HCT116 (cell line): ENCODE measurements at regions not wholly inside any gene's neighbourhood (a gene's known extent, or its start where the extent isn't known, plus 50 kb on each side); places are given as distances from the start of the nearest gene placed in this dataset.

ENCODE experiments used
- ATAC-seq: fragments of 200-7000 bp; cut with Tn5 transposase; 2 replicates; pipeline ENCODE4 v1.9.1; 2020; ENCODE audit warnings: mild to moderate bottlenecking, moderate library complexity
- BruUV-seq: library from RNA; stranded (reverse); fragments of 400-500 nt; replicated peaks from 2 replicates; lab custom pipeline; 2021; lab: Mats Ljungman, UMichigan
- CTCF ChIA-PET: fragments of 300-600 bp; sonication (Branson Sonifier 250); formaldehyde crosslinking; loops from one replicate; lab custom pipeline; 2021; ENCODE audit warnings: antibody characterized with exemption; lab: Charles Lee
- POLR2A ChIA-PET: fragments of 300-600, 350-600 bp; sonication (Branson Sonifier 250); formaldehyde crosslinking; loops from one replicate; lab custom pipeline; 2021; ENCODE audit warnings: antibody characterized with exemption; lab: Charles Lee
- RAD21 ChIA-PET, 2 experiments: fragments of 300-600 bp; sonication (Branson Sonifier 250); formaldehyde crosslinking; loops; one replicate each; lab custom pipeline; 2023; ENCODE audit warnings: low total read pairs in 2 of 2; ENCODE audit not compliant: uncharacterized antibody in 2 of 2, unreplicated experiment in 2 of 2, low non-redundant PET in 1 of 2; lab: Charles Lee
- DNase-seq: peaks from one replicate; pipeline ENCODE4 v3.0.0-alpha.2; 2010; ENCODE audit warnings: low read depth, low spot score
- H2AFZ ChIP-seq: fragments of 200-600 bp; shearing (Covaris generic), sonication (generic); 2 replicates; pipeline ENCODE4 v1.6.1; 2017; ENCODE audit warnings: low read depth, mixed run types, mixed read lengths, antibody characterized with exemption, low read length; ENCODE audit not compliant: poor library complexity, severe bottlenecking
- H3K27ac ChIP-seq: 2 replicates; pipeline ENCODE4 v1.5.1; 2012; ENCODE audit warnings: low read depth, low read length
- H3K27me3 ChIP-seq: fragments of 200-600 bp; sonication (generic); 2 replicates; pipeline ENCODE4 v1.6.1; 2016; ENCODE audit warnings: mixed run types, low read length, mixed read lengths; ENCODE audit not compliant: insufficient read depth
- H3K36me3 ChIP-seq, 2 experiments: fragments of 200-500 bp in 1 of 2; fragments of 200-600 bp in 1 of 2; sonication (Bioruptor generic) in 1 of 2; sonication (generic) in 1 of 2; 2 replicates each; pipeline versions ENCODE4 v1.5.1 to v1.6.1; 2014 to 2016; ENCODE audit warnings: low read length in 2 of 2, inconsistent platforms in 1 of 2, mixed read lengths in 1 of 2, mixed run types in 1 of 2; ENCODE audit not compliant: insufficient read depth in 2 of 2, control insufficient read depth in 1 of 2
- H3K4me1 ChIP-seq, 2 experiments: fragments of 200-600 bp in 1 of 2; sonication (generic) in 1 of 2; 2 replicates each; pipeline versions ENCODE4 v1.5.1 to v1.6.1; 2012 to 2017; ENCODE audit warnings: low read length in 2 of 2, inconsistent platforms in 1 of 2, mild to moderate bottlenecking in 1 of 2, mixed read lengths in 1 of 2, mixed run types in 1 of 2, moderate library complexity in 1 of 2; ENCODE audit not compliant: insufficient read depth in 2 of 2, control insufficient read depth in 1 of 2
- H3K4me2 ChIP-seq: fragments of 200-600 bp; sonication (generic); 2 replicates; pipeline ENCODE4 v1.6.1; 2017; ENCODE audit warnings: mixed run types, low read length, mixed read lengths
- H3K4me3 ChIP-seq, 2 experiments: fragments of 200-600 bp in 1 of 2; sonication (generic) in 1 of 2; replicated peaks in 1 of 2; 2 replicates each; pipeline ENCODE4 v1.5.1; 2011 to 2016; ENCODE audit warnings: low read length in 2 of 2, control low read depth in 1 of 2, low read depth in 1 of 2, mild to moderate bottlenecking in 1 of 2, mixed read lengths in 1 of 2, mixed run types in 1 of 2
- H3K79me2 ChIP-seq: fragments of 200-600 bp; sonication (generic); 2 replicates; pipeline ENCODE4 v1.6.1; 2017; ENCODE audit warnings: mild to moderate bottlenecking, mixed run types, low read length, moderate library complexity, mixed read lengths; ENCODE audit not compliant: insufficient read depth
- H3K9ac ChIP-seq: fragments of 200-600 bp; sonication (generic); 2 replicates; pipeline ENCODE4 v1.6.1; 2016; ENCODE audit warnings: low read length, mixed read lengths
- H3K9me2 ChIP-seq: fragments of 200-600 bp; sonication (generic), shearing (Covaris generic); 2 replicates; pipeline ENCODE4 v1.6.1; 2017; ENCODE audit warnings: mixed run types, mild to moderate bottlenecking, moderate library complexity; ENCODE audit not compliant: insufficient read depth
- H3K9me3 ChIP-seq, 2 experiments: fragments of 200-500 bp in 1 of 2; fragments of 200-600 bp in 1 of 2; sonication (Bioruptor generic) in 1 of 2; sonication (generic) in 1 of 2; 2 replicates each; pipeline ENCODE4 v1.6.1; 2014 to 2017; ENCODE audit warnings: low read length in 2 of 2, mixed read lengths in 2 of 2, inconsistent platforms in 1 of 2, low read depth in 1 of 2, mild to moderate bottlenecking in 1 of 2, mixed run types in 1 of 2, moderate library complexity in 1 of 2; ENCODE audit not compliant: control insufficient read depth in 1 of 2, insufficient read depth in 1 of 2
- H4K20me1 ChIP-seq: fragments of 200-600 bp; sonication (generic), shearing (Covaris generic); 2 replicates; pipeline ENCODE4 v1.6.1; 2017; ENCODE audit warnings: mixed run types, mild to moderate bottlenecking, moderate library complexity; ENCODE audit not compliant: insufficient read depth
- ATF3 ChIP-seq: IDR thresholded peaks from 2 replicates; pipeline ENCODE4 v1.6.1; 2012
- EGR1 ChIP-seq: IDR thresholded peaks from 2 replicates; pipeline ENCODE4 v1.6.1; 2012; ENCODE audit warnings: low read depth
- EZH2phosphoT487 ChIP-seq: fragments of 200-600 bp; IDR thresholded peaks from 2 replicates; pipeline ENCODE4 v1.6.1; 2018; ENCODE audit warnings: antibody characterized with exemption, borderline replicate concordance
- JUND ChIP-seq: IDR thresholded peaks from 2 replicates; pipeline ENCODE4 v1.6.1; 2012
- SIN3A ChIP-seq: IDR thresholded peaks from 2 replicates; pipeline ENCODE4 v1.6.1; 2012; ENCODE audit warnings: low read depth
- SP1 ChIP-seq: IDR thresholded peaks from 2 replicates; pipeline ENCODE4 v1.6.1; 2012; ENCODE audit warnings: low read depth
- TCF7L2 ChIP-seq: IDR thresholded peaks from 2 replicates; pipeline ENCODE4 v1.7.0; 2011; ENCODE audit warnings: borderline replicate concordance, inconsistent platforms; ENCODE audit not compliant: insufficient read depth, insufficient read length; ENCODE audit errors: extremely low read depth
- intact Hi-C: fragments of 100-400 bp; cut with micrococcal nuclease; formaldehyde crosslinking; loops from 2 replicates; pipeline ENCODE4 v1.10.0; 2022

GRCh38 chr5:143677403-143677802 is 134.6 kb upstream of the HMHB1 start:
- ChIA-PET POLR2A (no interaction called here), CTCF (no interaction called here), RAD21 (no interaction called here)
- no peaks in the 10 kb centered on the region for H3K9me2 ChIP-seq
- H3K4me1 ChIP-seq: peaks cover 0 to 5% of the 10 kb centered on the region in 2 experiments; a peak in 1 of 4 replicates
- ATAC-seq: no peak
- no peak overlapping the region for H3K4me3 ChIP-seq
- intact Hi-C loops: no loop called here
- H3K9me3 ChIP-seq: no peaks in the 10 kb centered on the region
- BruUV-seq: no TSS peak
- H3K4me2 ChIP-seq: no peak overlapping the region
- no peaks in the 10 kb centered on the region for H4K20me1 ChIP-seq
- H3K9ac ChIP-seq: no peak overlapping the region
- no peak for TF ChIP-seq TCF7L2
- TF ChIP-seq ATF3: no peak
- TF ChIP-seq EGR1: no peak
- H3K79me2 ChIP-seq: no peaks in the 10 kb centered on the region
- no peaks in the 10 kb centered on the region for H3K36me3 ChIP-seq
- H3K27me3 ChIP-seq: no peaks in the 10 kb centered on the region
- DNase-seq: no peak
- no peak overlapping the region for H2AFZ ChIP-seq
- H3K27ac ChIP-seq: no peak overlapping the region

DNA sequence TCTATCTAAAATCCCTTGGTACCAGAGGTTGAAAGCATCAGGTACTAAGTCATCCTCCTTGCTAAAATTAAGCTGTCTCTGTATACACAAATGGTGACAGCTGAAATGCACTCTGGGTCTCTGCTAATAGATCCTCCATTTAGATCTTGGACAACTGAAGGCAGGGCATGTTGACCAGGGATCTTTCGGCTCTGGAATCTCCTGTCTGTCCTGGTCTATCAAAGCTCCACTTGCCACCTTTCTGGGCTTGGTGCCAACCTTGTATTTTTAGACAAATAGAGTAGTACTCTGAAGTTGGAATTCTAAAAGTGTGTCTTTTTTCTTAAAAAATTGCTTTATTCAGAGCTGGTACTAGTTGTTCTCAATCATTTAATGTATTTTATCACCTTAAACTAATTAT is 135.2 kb upstream of the HMHB1 start:
- RAD21 ChIA-PET: no interaction called here
- H3K27me3 ChIP-seq: no peaks in the 10 kb centered on the region
- no peaks in the 10 kb centered on the region for H4K20me1 ChIP-seq
- no peak overlapping the region for H3K9ac ChIP-seq
- H2AFZ ChIP-seq: no peak overlapping the region
- no TSS peak for BruUV-seq
- no peaks in the 10 kb centered on the region for H3K9me3 ChIP-seq
- H3K4me1 ChIP-seq: peaks cover 0 to 5% of the 10 kb centered on the region in 2 experiments; a peak in 1 of 4 replicates
- H3K36me3 ChIP-seq: no peaks in the 10 kb centered on the region
- H3K4me3 ChIP-seq: no peak overlapping the region
- POLR2A ChIA-PET: no interaction called here
- intact Hi-C loops: no loop called here
- no peaks in the 10 kb centered on the region for H3K79me2 ChIP-seq
- CTCF ChIA-PET: no interaction called here
- DNase-seq (no peak), ATAC-seq (no peak)
- no peak overlapping the region for H3K27ac ChIP-seq
- TF ChIP-seq TCF7L2 (no peak), EGR1 (no peak), SP1 (no peak), JUND (no peak), SIN3A (no peak), EZH2phosphoT487 (no peak)
- H3K4me2 ChIP-seq: no peak overlapping the region
- H3K9me2 ChIP-seq: no peaks in the 10 kb centered on the region
